ENCODE measurements at regions not wholly inside any gene's neighbourhood (a gene's known extent, or its start where the extent isn't known, plus 50 kb on each side); places are given as distances from the start of the nearest gene placed in this dataset.

GRCh38 chr9:78614892-78615291, 318.0 kb downstream of the PSAT1 start:
- TF ChIP-seq YY1 (IDR thresholded peaks at IDR 0.05; ENCODE audit: low read depth, low read length) (no peak), USF2 (IDR thresholded peaks at IDR 0.05; ENCODE audit: low read length) (no peak), EZH2 (IDR thresholded peaks at IDR 0.05; ENCODE audit: low read depth, low read length, severe bottlenecking) (no peak), SIN3A (conservative IDR thresholded peaks at IDR 0.05 in 1 of 2, IDR thresholded peaks at IDR 0.05 in 1 of 2; ENCODE audit: low read depth in 1 of 2, low read length in 2 of 2) (no peak), SP1 (IDR thresholded peaks at IDR 0.05; ENCODE audit: low read depth, low read length) (no peak), CTCF (IDR thresholded peaks at IDR 0.05; ENCODE audit: control extremely low read depth in 1 of 3, insufficient read depth in 1 of 3, low read depth in 1 of 3, low read length in 3 of 3) (no peak), SRF (IDR thresholded peaks at IDR 0.05; ENCODE audit: low read depth, low read length) (no peak), POLR2A (IDR thresholded peaks at IDR 0.05; ENCODE audit: control extremely low read depth in 1 of 2, low read depth in 2 of 2, low read length in 2 of 2) (no peak), MAFK (IDR thresholded peaks at IDR 0.05; ENCODE audit: low read depth, low read length) (no peak), CBX8 (IDR thresholded peaks at IDR 0.05; ENCODE audit: borderline replicate concordance, low read depth, low read length) (no peak), JUN (IDR thresholded peaks at IDR 0.05; ENCODE audit: low read depth, low read length) (no peak), SIRT6 (IDR thresholded peaks at IDR 0.05; ENCODE audit: low read length) (no peak)
